ENCODE measurements at regions not wholly inside any gene's neighbourhood (a gene's known extent, or its start where the extent isn't known, plus 50 kb on each side); places are given as distances from the start of the nearest gene placed in this dataset.

GRCh38 chr1:216822480-216822879 is 99.3 kb upstream of the ESRRG start:
- DNase-seq, result no peak
- Histone ChIP-seq H3K4me3 (ENCODE audit: low read depth, low read length) (no peak overlapping the region), H3K27me3 (replicated peaks) (no peaks in the 10 kb centered on the region), H3K36me3 (replicated peaks) (no peaks in the 10 kb centered on the region), H3K27ac (no peak overlapping the region)
- in situ Hi-C loops (cut with HindIII; ENCODE audit: low pct_ligation_motif_present, low sequenced_read_pairs), result no loop called here
- no peak for TF ChIP-seq CTCF (IDR thresholded peaks at IDR 0.05; ENCODE audit: low read depth, low read length, missing control alignments)

DNA sequence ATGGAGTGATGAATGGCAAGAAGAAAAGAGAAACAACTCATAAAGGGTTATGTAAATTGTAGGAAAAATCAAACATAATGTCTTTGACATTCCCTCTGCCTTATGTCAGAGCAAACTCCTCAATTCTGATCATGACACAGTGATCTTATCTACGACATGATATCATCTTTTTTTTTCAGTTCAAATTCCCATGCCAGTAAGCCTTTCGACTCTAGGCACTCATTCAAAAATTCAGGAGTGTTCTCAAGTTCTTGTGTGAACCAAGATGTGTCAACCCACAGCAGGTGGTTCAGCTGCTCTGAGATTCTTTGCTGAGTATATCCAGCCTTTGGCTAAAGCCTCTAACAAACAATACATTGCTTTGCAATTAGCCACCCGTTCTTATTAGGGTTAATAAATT is 97.1 kb upstream of the ESRRG start:
- in situ Hi-C loops (cut with HindIII; ENCODE audit: low pct_ligation_motif_present, low sequenced_read_pairs), result no loop called here
- no peak overlapping the region for H3K27ac ChIP-seq
- H3K27me3 ChIP-seq (replicated peaks), result no peaks in the 10 kb centered on the region
- H3K4me3 ChIP-seq (ENCODE audit: low read depth, low read length), result no peak overlapping the region
- DNase-seq, result peak; percentile 0
- TF ChIP-seq CTCF (IDR thresholded peaks at IDR 0.05; ENCODE audit: low read depth, low read length, missing control alignments), result no peak
- H3K36me3 ChIP-seq (replicated peaks), result no peaks in the 10 kb centered on the region

DNA sequence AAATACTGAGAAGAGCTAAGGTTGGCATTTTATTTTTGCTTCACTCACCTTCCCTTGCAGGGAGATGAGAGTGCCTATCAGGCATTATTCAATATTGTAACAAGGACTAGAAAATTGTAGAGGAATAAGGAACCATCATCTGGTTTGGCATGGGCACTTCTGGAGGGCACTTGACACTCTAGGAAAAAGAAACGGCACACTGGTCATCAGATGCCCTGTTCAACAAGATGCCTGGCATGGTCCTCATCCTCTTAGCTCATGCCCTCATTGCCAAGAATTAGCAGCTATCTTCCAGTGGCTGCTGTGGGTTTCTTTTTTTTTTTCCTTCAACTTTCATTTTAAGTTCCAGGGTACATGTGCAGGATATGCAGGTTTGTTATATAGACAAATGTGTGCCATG is 95.1 kb upstream of the ESRRG start:
- DNase-seq, result no peak
- no peak overlapping the region for H3K4me3 ChIP-seq (ENCODE audit: low read depth, low read length)
- H3K27me3 ChIP-seq (replicated peaks), result no peaks in the 10 kb centered on the region
- H3K27ac ChIP-seq, result no peak overlapping the region
- TF ChIP-seq CTCF (IDR thresholded peaks at IDR 0.05; ENCODE audit: low read depth, low read length, missing control alignments), result no peak
- in situ Hi-C loops (cut with HindIII; ENCODE audit: low pct_ligation_motif_present, low sequenced_read_pairs), result no loop called here
- no peaks in the 10 kb centered on the region for H3K36me3 ChIP-seq (replicated peaks)

GRCh38 chr1:216815260-216816131 is 92.3 kb upstream of the ESRRG start:
- Histone ChIP-seq H3K4me3 (ENCODE audit: low read depth, low read length) (no peak overlapping the region), H3K27me3 (replicated peaks) (no peaks in the 10 kb centered on the region), H3K36me3 (replicated peaks) (no peaks in the 10 kb centered on the region), H3K27ac (no peak overlapping the region)
- no peak for DNase-seq
- in situ Hi-C loops (cut with HindIII; ENCODE audit: low pct_ligation_motif_present, low sequenced_read_pairs), result no loop called here
- TF ChIP-seq CTCF (IDR thresholded peaks at IDR 0.05; ENCODE audit: low read depth, low read length, missing control alignments), result no peak

- no peak overlapping the region for H3K4me3 ChIP-seq (ENCODE audit: low read depth, low read length)
- H3K27ac ChIP-seq, result no peak overlapping the region
- no peaks in the 10 kb centered on the region for H3K36me3 ChIP-seq (replicated peaks)
- no peak for DNase-seq
- no peak for TF ChIP-seq CTCF (IDR thresholded peaks at IDR 0.05; ENCODE audit: low read depth, low read length, missing control alignments)
- H3K27me3 ChIP-seq (replicated peaks), result no peaks in the 10 kb centered on the region
- in situ Hi-C loops (cut with HindIII; ENCODE audit: low pct_ligation_motif_present, low sequenced_read_pairs), result no loop called here
These were observed 91.5 kb upstream of the ESRRG start for GRCh38 chr1:216814576-216815259.
